Tibial artery (tissue), 4 donors: ENCODE measurements at regions not wholly inside any gene's neighbourhood (a gene's known extent, or its start where the extent isn't known, plus 50 kb on each side); places are given as distances from the start of the nearest gene placed in this dataset.

Experiments used
- DNase-seq, 2 donors: peaks; one replicate each; pipeline ENCODE4 v3.0.0-alpha.2; 2019
- H3K27ac ChIP-seq, 2 donors: fragments of 200-600 bp; sonication (generic) in 1 of 2; 1 replicate in 1 of 2; 2 replicates in 1 of 2; pipeline ENCODE4 v1.5.1; 2018 to 2019; ENCODE audit warnings: mild to moderate bottlenecking in 1 of 2
- H3K27me3 ChIP-seq, 2 donors: fragments of 200-600 bp; sonication (generic) in 1 of 2; one replicate each; pipeline versions ENCODE4 v1.5.1 to v1.6.0; 2016 to 2019
- H3K36me3 ChIP-seq, 3 donors: fragments of 200-600 bp; sonication (generic) in 2 of 3; one replicate each; pipeline ENCODE4 v1.5.1; 2016 to 2019; ENCODE audit warnings: mild to moderate bottlenecking in 2 of 3
- H3K4me1 ChIP-seq, 4 donors: fragments of 200-600 bp; sonication (generic) in 2 of 4; 1 replicate in 3 of 4; 2 replicates in 1 of 4; pipeline ENCODE4 v1.5.1; 2016 to 2019
- H3K4me3 ChIP-seq, 2 donors: fragments of 200-600 bp; sonication (generic) in 1 of 2; 1 replicate in 1 of 2; 2 replicates in 1 of 2; pipeline ENCODE4 v1.5.1; 2018 to 2019; ENCODE audit warnings: mild to moderate bottlenecking in 2 of 2
- H3K9me3 ChIP-seq, 3 donors: fragments of 200-600 bp; sonication (generic) in 1 of 3; one replicate each; pipeline ENCODE4 v1.5.1; 2016 to 2019
- intact Hi-C: fragments of 100-400 bp; cut with DNase I; formaldehyde crosslinking; loops from one replicate; pipeline ENCODE4 v1.15.0; 2023; ENCODE audit warnings: low total_unique reads
- TF ChIP-seq, protein P1 (sequence below), 2 experiments: fragments of 200-600 bp in 1 of 2; fragments of 450-650 bp in 1 of 2; IDR thresholded peaks; one replicate each; pipeline ENCODE4 v1.5.1; 2017 to 2019; ENCODE audit warnings: antibody characterized with exemption in 2 of 2, mild to moderate bottlenecking in 1 of 2, moderate library complexity in 1 of 2

DNA sequence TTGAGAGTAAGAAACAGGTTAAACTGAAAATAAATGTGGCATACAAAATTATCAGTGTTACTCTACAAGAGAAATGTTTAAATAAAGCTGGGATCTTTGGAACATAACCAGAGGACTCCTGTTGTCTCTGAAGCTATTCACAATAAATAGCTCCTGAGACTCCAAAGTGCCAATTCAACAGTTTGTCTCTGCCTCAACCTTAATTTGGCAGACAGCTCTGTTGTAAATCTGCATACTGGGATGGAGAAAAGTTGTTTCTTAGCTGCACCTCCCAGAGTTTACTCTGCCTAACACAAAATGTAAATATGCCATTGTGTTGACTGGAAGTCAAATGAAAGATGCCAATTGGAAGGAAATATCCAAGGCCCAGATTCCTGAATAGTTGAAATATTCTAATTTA lies 238.5 kb upstream of the EPHA4 start:
- Histone ChIP-seq H3K27ac (no peak overlapping the region), H3K36me3 (no peaks in the 10 kb centered on the region), H3K4me3 (no peak overlapping the region), H3K4me1 (no peaks in the 10 kb centered on the region), H3K9me3 (no peaks in the 10 kb centered on the region), H3K27me3 (no peaks in the 10 kb centered on the region)
- TF ChIP-seq, protein P1, sequence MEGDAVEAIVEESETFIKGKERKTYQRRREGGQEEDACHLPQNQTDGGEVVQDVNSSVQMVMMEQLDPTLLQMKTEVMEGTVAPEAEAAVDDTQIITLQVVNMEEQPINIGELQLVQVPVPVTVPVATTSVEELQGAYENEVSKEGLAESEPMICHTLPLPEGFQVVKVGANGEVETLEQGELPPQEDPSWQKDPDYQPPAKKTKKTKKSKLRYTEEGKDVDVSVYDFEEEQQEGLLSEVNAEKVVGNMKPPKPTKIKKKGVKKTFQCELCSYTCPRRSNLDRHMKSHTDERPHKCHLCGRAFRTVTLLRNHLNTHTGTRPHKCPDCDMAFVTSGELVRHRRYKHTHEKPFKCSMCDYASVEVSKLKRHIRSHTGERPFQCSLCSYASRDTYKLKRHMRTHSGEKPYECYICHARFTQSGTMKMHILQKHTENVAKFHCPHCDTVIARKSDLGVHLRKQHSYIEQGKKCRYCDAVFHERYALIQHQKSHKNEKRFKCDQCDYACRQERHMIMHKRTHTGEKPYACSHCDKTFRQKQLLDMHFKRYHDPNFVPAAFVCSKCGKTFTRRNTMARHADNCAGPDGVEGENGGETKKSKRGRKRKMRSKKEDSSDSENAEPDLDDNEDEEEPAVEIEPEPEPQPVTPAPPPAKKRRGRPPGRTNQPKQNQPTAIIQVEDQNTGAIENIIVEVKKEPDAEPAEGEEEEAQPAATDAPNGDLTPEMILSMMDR (IDR thresholded peaks at IDR 0.05): no peak
- no peak for DNase-seq
- intact Hi-C loops: no loop called here

DNA sequence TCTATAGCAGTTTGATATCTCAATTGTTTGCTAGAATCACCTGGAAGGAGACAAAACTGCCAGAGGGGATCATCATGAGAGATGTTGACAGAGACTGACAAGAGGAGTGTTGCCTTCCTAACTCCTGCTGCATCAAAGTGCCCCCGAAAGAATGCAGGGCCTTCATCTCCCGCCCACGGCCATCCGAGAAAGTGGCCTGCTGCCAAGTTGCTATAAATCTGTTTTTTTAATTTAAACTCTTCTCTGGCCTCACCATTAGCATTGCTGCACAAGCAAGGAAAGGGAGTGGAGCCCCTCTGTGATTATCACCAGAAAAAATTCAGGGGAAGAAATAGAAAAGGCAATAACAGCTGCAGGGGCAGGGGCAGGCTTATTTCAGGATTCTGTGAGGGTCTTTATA lies 238.1 kb upstream of the EPHA4 start:
- intact Hi-C loops: no loop called here
- no peaks in the 10 kb centered on the region for H3K9me3 ChIP-seq
- no peaks in the 10 kb centered on the region for H3K27me3 ChIP-seq
- H3K4me3 ChIP-seq: no peak overlapping the region
- H3K4me1 ChIP-seq: no peaks in the 10 kb centered on the region
- no peak for DNase-seq
- no peak overlapping the region for H3K27ac ChIP-seq
- TF ChIP-seq, protein P1 (IDR thresholded peaks at IDR 0.05): no peak
- no peaks in the 10 kb centered on the region for H3K36me3 ChIP-seq

DNA sequence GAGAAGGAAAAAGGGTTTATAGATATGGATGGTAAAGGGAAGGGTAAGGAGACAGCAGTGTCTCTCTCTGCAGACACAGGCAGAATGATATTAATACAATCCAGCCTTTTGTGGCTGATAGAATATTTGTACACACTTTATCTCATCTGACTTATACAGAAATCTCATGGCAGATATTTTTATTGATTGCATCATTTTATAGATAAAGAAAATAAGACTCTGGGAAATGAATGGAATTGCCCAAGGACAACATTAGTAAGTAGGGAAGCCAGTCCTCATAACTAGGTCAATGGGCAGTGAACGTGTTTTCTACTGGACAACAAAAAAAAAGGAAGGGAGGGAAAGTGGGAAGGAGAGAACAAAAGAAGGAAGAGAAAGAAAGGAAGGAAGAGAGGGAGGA lies 236.4 kb upstream of the EPHA4 start:
- Histone ChIP-seq H3K9me3 (no peaks in the 10 kb centered on the region), H3K36me3 (no peaks in the 10 kb centered on the region), H3K27ac (no peak overlapping the region), H3K27me3 (no peaks in the 10 kb centered on the region), H3K4me3 (no peak overlapping the region), H3K4me1 (no peaks in the 10 kb centered on the region)
- no peak for DNase-seq
- TF ChIP-seq, protein P1 (IDR thresholded peaks at IDR 0.05): no peak
- intact Hi-C loops: no loop called here

DNA sequence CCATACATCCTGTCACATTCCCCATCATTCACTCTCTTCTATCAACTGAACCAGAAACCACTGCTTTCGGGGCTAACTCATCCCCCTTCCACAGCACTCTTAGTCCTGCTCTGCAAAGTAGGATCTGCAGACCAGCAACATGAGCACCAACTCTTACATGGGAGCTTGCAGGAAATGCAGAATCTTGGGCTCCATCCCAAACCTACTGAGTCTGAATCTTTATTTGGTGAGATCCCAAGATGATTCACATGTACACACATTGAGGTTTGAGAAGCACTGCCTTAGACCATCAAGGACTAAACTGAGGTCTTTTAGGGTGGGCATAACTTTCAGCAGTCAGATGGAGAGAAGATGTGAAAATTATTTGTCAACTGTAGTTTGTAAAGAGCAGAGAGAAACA lies 235.6 kb upstream of the EPHA4 start:
- H3K4me3 ChIP-seq: no peak overlapping the region
- H3K4me1 ChIP-seq: no peaks in the 10 kb centered on the region
- H3K36me3 ChIP-seq: no peaks in the 10 kb centered on the region
- no peaks in the 10 kb centered on the region for H3K9me3 ChIP-seq
- TF ChIP-seq, protein P1 (IDR thresholded peaks at IDR 0.05): no peak
- DNase-seq: no peak
- H3K27ac ChIP-seq: no peak overlapping the region
- intact Hi-C loops: no loop called here
- no peaks in the 10 kb centered on the region for H3K27me3 ChIP-seq

DNA sequence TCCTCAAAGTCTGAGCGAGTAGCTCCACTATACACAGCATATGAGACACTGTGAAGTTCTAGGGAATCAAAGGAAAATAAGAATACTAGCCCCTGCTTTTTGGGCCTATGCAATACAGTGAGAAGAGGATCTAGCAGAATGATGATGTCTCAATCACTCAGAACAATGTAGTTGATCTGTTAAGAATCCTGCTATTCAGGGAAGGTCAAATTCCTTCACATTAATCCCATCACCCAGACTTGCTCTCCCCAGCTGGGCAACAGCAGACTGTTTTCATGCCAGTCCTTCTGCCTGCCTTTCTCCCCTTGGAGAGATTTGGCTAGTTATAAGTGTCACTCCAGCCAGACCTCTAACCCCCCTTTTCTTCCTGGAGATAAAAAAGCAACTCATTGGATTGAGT lies 230.0 kb upstream of the EPHA4 start:
- no peaks in the 10 kb centered on the region for H3K36me3 ChIP-seq
- no peak overlapping the region for H3K4me3 ChIP-seq
- H3K27ac ChIP-seq: no peak overlapping the region
- no peak for DNase-seq
- H3K9me3 ChIP-seq: no peaks in the 10 kb centered on the region
- TF ChIP-seq, protein P1 (IDR thresholded peaks at IDR 0.05): no peak
- no peaks in the 10 kb centered on the region for H3K4me1 ChIP-seq
- H3K27me3 ChIP-seq: no peaks in the 10 kb centered on the region
- intact Hi-C loops: no loop called here

DNA sequence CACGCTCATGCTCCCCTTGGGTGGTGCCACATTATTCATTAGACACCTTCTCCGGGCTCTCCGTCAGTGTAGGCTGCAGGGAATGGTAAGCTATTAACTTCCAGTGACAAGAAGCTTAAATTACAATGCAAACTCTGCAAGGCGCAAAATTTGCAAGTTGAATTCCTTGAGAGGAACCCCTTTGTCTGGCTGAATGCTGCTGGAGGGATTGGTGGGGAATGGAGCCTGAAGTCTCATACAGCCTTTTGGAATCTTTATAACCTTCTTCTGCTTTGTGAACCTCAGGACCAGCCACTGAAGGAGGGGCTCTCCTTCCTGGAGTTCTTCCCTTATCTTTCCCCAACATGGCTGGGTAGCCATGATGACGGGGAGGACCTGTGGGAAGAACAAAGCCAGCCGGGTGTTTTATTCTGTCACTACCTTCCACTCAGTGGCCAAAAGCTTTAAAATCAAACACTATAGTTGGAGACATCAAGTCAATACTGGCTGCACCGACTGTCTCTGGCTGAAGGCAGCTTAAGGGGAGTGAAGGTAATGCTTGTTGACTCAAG lies 220.9 kb upstream of the EPHA4 start:
- Histone ChIP-seq H3K4me1 (no peaks in the 10 kb centered on the region), H3K36me3 (no peaks in the 10 kb centered on the region), H3K4me3 (no peak overlapping the region), H3K27ac (no peak overlapping the region), H3K9me3 (no peaks in the 10 kb centered on the region), H3K27me3 (no peaks in the 10 kb centered on the region)
- intact Hi-C loops: no loop called here
- no peak for DNase-seq
- TF ChIP-seq, protein P1 (IDR thresholded peaks at IDR 0.05): no peak
